HG03342 (cell line): ENCODE measurements at regions not wholly inside any gene's neighbourhood (a gene's known extent, or its start where the extent isn't known, plus 50 kb on each side); places are given as distances from the start of the nearest gene placed in this dataset.

Experiments used
- ATAC-seq: cut with Tn5 transposase; IDR thresholded peaks from one replicate; pipeline ENCODE4 v1.9.1; 2021; ENCODE audit warnings: mild to moderate bottlenecking, moderate library complexity; ENCODE audit not compliant: unreplicated experiment

GRCh38 chr3:68062926-68063325 is 408.5 kb upstream of the SUCLG2 start:
- ATAC-seq, result no peak

- ATAC-seq, result no peak
Observed at GRCh38 chr3:68060910-68061309, 406.5 kb upstream of the SUCLG2 start.

GRCh38 chr3:68060191-68060590 is 405.8 kb upstream of the SUCLG2 start:
- ATAC-seq, result no peak

GRCh38 chr3:68059628-68060152 is 405.3 kb upstream of the SUCLG2 start:
- ATAC-seq, result no peak

- no peak for ATAC-seq
Observed at GRCh38 chr3:68057637-68058320, 403.4 kb upstream of the SUCLG2 start.

GRCh38 chr3:68056556-68056955 is 402.1 kb upstream of the SUCLG2 start:
- ATAC-seq, result no peak

GRCh38 chr3:68055215-68055614 is 400.8 kb upstream of the SUCLG2 start:
- no peak for ATAC-seq

GRCh38 chr3:68049776-68050175 is 395.4 kb upstream of the SUCLG2 start:
- ATAC-seq, result no peak

GRCh38 chr3:68045976-68046375 is 391.6 kb upstream of the SUCLG2 start:
- no peak for ATAC-seq

- ATAC-seq, result no peak
Observed at GRCh38 chr3:68033867-68034266, 379.5 kb upstream of the SUCLG2 start.

- ATAC-seq, result no peak
Observed at GRCh38 chr3:68032209-68032608, 377.8 kb upstream of the SUCLG2 start.

GRCh38 chr3:68025189-68025588 is 370.8 kb upstream of the SUCLG2 start:
- ATAC-seq, result no peak

GRCh38 chr3:68019876-68020275 is 365.5 kb upstream of the SUCLG2 start:
- ATAC-seq, result no peak

GRCh38 chr3:68018275-68018674 is 363.9 kb upstream of the SUCLG2 start:
- no peak for ATAC-seq

- ATAC-seq, result no peak
Observed at GRCh38 chr3:68017069-68017468, 362.7 kb upstream of the SUCLG2 start.

- ATAC-seq, result no peak
Observed at GRCh38 chr3:68009900-68010299, 355.5 kb upstream of the SUCLG2 start.

- no peak for ATAC-seq
Observed at GRCh38 chr3:68007621-68008226, 353.3 kb upstream of the SUCLG2 start.

GRCh38 chr3:68006646-68007045 is 352.2 kb upstream of the SUCLG2 start:
- ATAC-seq, result no peak

- no peak for ATAC-seq
Observed at GRCh38 chr3:68004091-68004490, 349.7 kb upstream of the SUCLG2 start.

- ATAC-seq, result no peak
Observed at GRCh38 chr3:67998281-67998680, 343.9 kb upstream of the SUCLG2 start.

- ATAC-seq, result no peak
Observed at GRCh38 chr3:67995206-67995605, 340.8 kb upstream of the SUCLG2 start.

GRCh38 chr3:67986706-67987105 is 332.3 kb upstream of the SUCLG2 start:
- no peak for ATAC-seq

- no peak for ATAC-seq
Observed at GRCh38 chr3:67983166-67983565, 328.8 kb upstream of the SUCLG2 start.
